Natural killer cell (primary cell): ENCODE measurements at regions not wholly inside any gene's neighbourhood (a gene's known extent, or its start where the extent isn't known, plus 50 kb on each side); places are given as distances from the start of the nearest gene placed in this dataset.

Experiments used
- ATAC-seq, 3 donors: fragments of 150-1000 bp in 2 of 3; fragments of 200-7000 bp in 1 of 3; cut with Tn5 transposase; 1 replicate in 1 of 3; 2 replicates in 2 of 3; pipeline ENCODE4 v1.10.0; 2021; ENCODE audit warnings: mild to moderate bottlenecking in 2 of 3, moderate library complexity in 2 of 3
- DNase-seq, 2 donors: peaks; one replicate each; pipeline versions ENCODE4 v3.0.0 to v3.0.0-alpha.2; 2013 to 2021; ENCODE audit warnings: mixed read lengths in 1 of 2
- H3K27ac ChIP-seq: one replicate; pipeline ENCODE4 v1.5.1; 2013; ENCODE audit warnings: mild to moderate bottlenecking, low read length
- H3K27me3 ChIP-seq: one replicate; pipeline ENCODE4 v1.6.1; 2013; ENCODE audit warnings: low read length; ENCODE audit not compliant: control insufficient read depth, insufficient read depth
- H3K36me3 ChIP-seq: one replicate; pipeline ENCODE4 v1.6.1; 2013; ENCODE audit warnings: low read length; ENCODE audit not compliant: control insufficient read depth, insufficient read depth
- H3K4me1 ChIP-seq: one replicate; pipeline ENCODE4 v1.6.1; 2013; ENCODE audit warnings: low read length; ENCODE audit not compliant: control insufficient read depth, insufficient read depth
- H3K4me3 ChIP-seq: one replicate; pipeline ENCODE4 v1.5.1; 2013; ENCODE audit warnings: low read length
- H3K9me3 ChIP-seq: one replicate; pipeline ENCODE4 v1.6.1; 2013; ENCODE audit warnings: low read length; ENCODE audit not compliant: control insufficient read depth, insufficient read depth
- H3K27ac Mint-ChIP-seq, 2 donors: one replicate each; pipeline ENCODE4 v1.8.0; 2022; ENCODE audit warnings: mild to moderate bottlenecking in 2 of 2, mixed read lengths in 2 of 2, moderate library complexity in 1 of 2
- H3K27me3 Mint-ChIP-seq, 2 donors: one replicate each; pipeline ENCODE4 v1.8.0; 2022; ENCODE audit warnings: low read depth in 2 of 2, mixed read lengths in 2 of 2
- H3K36me3 Mint-ChIP-seq: one replicate; pipeline ENCODE4 v1.8.0; 2022; ENCODE audit warnings: mixed read lengths
- H3K4me1 Mint-ChIP-seq, 2 donors: one replicate each; pipeline ENCODE4 v1.8.0; 2022; ENCODE audit warnings: mixed read lengths in 2 of 2
- H3K4me3 Mint-ChIP-seq: one replicate; pipeline ENCODE4 v1.8.0; 2022; ENCODE audit warnings: mild to moderate bottlenecking, moderate library complexity, mixed read lengths
- H3K9me3 Mint-ChIP-seq, 2 donors: one replicate each; pipeline ENCODE4 v1.8.0; 2022; ENCODE audit warnings: mixed read lengths in 2 of 2
- CTCF ChIP-seq: fragments of 200-600 bp; IDR thresholded peaks from one replicate; pipeline ENCODE4 v1.8.0; 2022; ENCODE audit warnings: antibody characterized with exemption
- WGBS: methylation state at CpG from one replicate; pipeline ENCODE4 v1.1.7; 2013; ENCODE audit warnings: missing lambda C conversion rate; ENCODE audit not compliant: insufficient coverage; 5-methylcytosine and 5-hydroxymethylcytosine counted together
- intact Hi-C: fragments of 100-400 bp; cut with micrococcal nuclease; formaldehyde crosslinking; loops from one replicate; pipeline ENCODE4 v1.14.2; 2022

GRCh38 chr16:48004141-48004695 is 151.6 kb downstream of the ABCC12 start:
- Mint-ChIP-seq H3K9me3 (peaks cover 6 to 7% of the 10 kb centered on the region in 2 donors), H3K36me3 (no peaks in the 10 kb centered on the region), H3K27me3 (no peaks in the 10 kb centered on the region), H3K4me1 (no peaks in the 10 kb centered on the region), H3K4me3 (no peak overlapping the region), H3K27ac (no peak overlapping the region)
- 77% methylated on average over 3 of the region's 3 CpGs for WGBS
- ATAC-seq (no peak), DNase-seq (no peak)
- Histone ChIP-seq H3K27ac (no peak overlapping the region), H3K4me1 (no peaks in the 10 kb centered on the region), H3K27me3 (no peaks in the 10 kb centered on the region), H3K9me3 (no peaks in the 10 kb centered on the region), H3K4me3 (no peak overlapping the region), H3K36me3 (no peaks in the 10 kb centered on the region)
- TF ChIP-seq CTCF: no peak
- intact Hi-C loops: no loop called here

- 70% methylated on average over 3 of the region's 4 CpGs for WGBS
- Mint-ChIP-seq H3K27ac (no peak overlapping the region), H3K4me3 (no peak overlapping the region), H3K27me3 (no peaks in the 10 kb centered on the region), H3K36me3 (no peaks in the 10 kb centered on the region), H3K4me1 (no peaks in the 10 kb centered on the region), H3K9me3 (peaks cover 6 to 7% of the 10 kb centered on the region in 2 donors)
- Histone ChIP-seq H3K4me1 (no peaks in the 10 kb centered on the region), H3K27me3 (no peaks in the 10 kb centered on the region), H3K27ac (no peak overlapping the region), H3K36me3 (no peaks in the 10 kb centered on the region), H3K4me3 (no peak overlapping the region), H3K9me3 (no peaks in the 10 kb centered on the region)
- DNase-seq (no peak), ATAC-seq (no peak)
- intact Hi-C loops: no loop called here
- TF ChIP-seq CTCF: no peak
Observed at GRCh38 chr16:48003206-48003907, 152.4 kb downstream of the ABCC12 start.

GRCh38 chr16:48001324-48001895 is 154.4 kb downstream of the ABCC12 start:
- 76% methylated on average over 13 of the region's 13 CpGs for WGBS
- Mint-ChIP-seq H3K27me3 (no peaks in the 10 kb centered on the region), H3K4me3 (no peak overlapping the region), H3K36me3 (no peaks in the 10 kb centered on the region), H3K4me1 (no peaks in the 10 kb centered on the region), H3K9me3 (peaks cover 4 to 6% of the 10 kb centered on the region in 2 donors), H3K27ac (no peak overlapping the region)
- intact Hi-C loops: no loop called here
- no peak for TF ChIP-seq CTCF
- H3K27ac ChIP-seq: no peak overlapping the region
- no peak overlapping the region for H3K4me3 ChIP-seq
- DNase-seq (no peak), ATAC-seq (no peak)
- no peaks in the 10 kb centered on the region for H3K4me1 ChIP-seq
- no peaks in the 10 kb centered on the region for H3K9me3 ChIP-seq
- no peaks in the 10 kb centered on the region for H3K27me3 ChIP-seq
- H3K36me3 ChIP-seq: no peaks in the 10 kb centered on the region
